GM10266 (cell line): ENCODE measurements at regions not wholly inside any gene's neighbourhood (a gene's known extent, or its start where the extent isn't known, plus 50 kb on each side); places are given as distances from the start of the nearest gene placed in this dataset.

Source experiments
- DNase-seq: peaks from one replicate; pipeline ENCODE4 v3.0.0; 2012; ENCODE audit errors: extremely low spot score
- TF ChIP-seq, protein P1 (sequence below): IDR thresholded peaks from 2 replicates; pipeline ENCODE4 v1.5.1; 2012; ENCODE audit warnings: mild to moderate bottlenecking, low read depth; ENCODE audit not compliant: control insufficient read depth, insufficient read depth; ENCODE audit errors: missing control alignments

DNA sequence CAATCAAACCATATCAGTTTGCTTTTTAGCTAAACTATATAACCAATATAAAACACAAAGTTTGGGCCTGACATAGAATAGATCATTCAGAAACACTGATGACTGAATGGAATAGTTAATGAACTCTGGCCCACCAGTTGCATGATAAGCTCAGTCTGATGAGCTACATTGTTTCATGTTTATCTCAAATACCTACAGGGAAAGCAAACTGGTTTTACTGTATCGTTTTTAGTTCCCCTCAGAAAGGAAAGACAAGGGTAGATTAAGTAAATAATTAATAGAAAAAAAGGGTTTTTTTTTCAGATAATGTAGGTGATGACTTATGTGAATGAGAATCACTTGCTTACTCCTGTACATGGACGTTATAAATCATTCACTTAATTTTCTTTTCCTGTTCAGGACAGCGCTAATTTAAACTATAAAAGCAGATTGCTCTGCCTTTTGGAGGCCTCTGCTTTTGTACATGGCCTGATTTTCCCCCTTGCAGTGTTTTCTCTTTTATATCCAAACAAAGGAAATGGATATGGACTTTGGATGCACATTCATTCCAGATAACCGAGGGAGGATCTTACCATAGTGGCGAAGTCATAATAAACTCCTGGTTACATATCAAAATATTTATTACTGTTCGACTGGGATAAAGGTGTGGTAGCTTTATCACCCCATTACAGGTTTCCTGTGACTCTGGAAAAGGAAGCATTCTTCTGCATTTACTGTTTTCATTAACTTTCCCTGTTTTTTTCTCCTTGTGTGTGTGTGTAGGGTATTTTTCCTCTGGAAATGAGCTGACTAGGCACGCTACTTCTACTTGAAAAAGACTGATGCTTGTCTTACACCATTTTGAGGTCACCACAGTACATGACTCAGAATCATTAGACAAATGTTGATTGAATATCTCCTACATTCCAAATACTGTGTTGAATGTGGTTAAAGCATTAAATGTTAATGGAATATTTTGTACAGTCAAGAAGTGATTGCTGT lies 373.1 kb upstream of the HS3ST1 start:
- TF ChIP-seq, protein P1, sequence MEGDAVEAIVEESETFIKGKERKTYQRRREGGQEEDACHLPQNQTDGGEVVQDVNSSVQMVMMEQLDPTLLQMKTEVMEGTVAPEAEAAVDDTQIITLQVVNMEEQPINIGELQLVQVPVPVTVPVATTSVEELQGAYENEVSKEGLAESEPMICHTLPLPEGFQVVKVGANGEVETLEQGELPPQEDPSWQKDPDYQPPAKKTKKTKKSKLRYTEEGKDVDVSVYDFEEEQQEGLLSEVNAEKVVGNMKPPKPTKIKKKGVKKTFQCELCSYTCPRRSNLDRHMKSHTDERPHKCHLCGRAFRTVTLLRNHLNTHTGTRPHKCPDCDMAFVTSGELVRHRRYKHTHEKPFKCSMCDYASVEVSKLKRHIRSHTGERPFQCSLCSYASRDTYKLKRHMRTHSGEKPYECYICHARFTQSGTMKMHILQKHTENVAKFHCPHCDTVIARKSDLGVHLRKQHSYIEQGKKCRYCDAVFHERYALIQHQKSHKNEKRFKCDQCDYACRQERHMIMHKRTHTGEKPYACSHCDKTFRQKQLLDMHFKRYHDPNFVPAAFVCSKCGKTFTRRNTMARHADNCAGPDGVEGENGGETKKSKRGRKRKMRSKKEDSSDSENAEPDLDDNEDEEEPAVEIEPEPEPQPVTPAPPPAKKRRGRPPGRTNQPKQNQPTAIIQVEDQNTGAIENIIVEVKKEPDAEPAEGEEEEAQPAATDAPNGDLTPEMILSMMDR: no peak
- no peak for DNase-seq

DNA sequence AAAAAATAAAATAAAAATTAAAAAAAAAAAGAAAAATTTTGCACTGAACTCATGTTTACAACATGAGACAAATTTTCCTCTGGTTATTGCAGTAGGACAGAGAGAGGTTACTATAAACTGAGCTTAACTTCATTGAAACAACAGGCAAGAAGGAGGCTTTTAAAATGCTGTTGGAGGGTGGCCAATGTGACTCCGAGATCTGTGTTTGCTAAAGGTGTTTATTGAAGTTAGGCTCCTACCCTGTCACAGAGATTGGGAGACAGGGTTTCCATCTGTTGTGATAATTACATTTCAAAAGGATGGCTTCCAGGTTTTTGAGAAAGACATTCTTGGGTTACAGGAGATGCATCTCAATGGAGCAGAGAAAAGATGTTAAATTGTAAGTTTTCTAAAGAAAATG lies 370.5 kb upstream of the HS3ST1 start:
- TF ChIP-seq, protein P1: no peak
- no peak for DNase-seq

DNA sequence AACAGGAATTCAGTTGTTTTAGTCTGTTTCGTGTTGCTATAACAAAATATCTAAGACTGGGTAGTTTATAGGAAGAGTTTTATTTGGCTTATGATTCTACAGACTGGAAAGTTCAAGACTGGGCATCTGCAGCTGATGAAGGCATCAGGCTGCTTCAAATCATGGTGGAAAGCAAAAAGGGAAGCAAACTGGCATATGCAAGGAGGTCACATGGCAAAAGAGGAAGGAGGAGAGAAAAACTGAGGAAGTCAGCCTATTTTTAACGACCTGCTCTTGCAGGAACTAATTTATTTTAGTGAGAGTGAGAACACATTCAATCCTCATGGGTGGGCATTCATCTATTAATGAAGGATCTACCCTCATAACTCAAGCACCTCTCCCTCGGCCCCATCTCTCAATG lies 363.1 kb upstream of the HS3ST1 start:
- TF ChIP-seq, protein P1: no peak
- DNase-seq: no peak

DNA sequence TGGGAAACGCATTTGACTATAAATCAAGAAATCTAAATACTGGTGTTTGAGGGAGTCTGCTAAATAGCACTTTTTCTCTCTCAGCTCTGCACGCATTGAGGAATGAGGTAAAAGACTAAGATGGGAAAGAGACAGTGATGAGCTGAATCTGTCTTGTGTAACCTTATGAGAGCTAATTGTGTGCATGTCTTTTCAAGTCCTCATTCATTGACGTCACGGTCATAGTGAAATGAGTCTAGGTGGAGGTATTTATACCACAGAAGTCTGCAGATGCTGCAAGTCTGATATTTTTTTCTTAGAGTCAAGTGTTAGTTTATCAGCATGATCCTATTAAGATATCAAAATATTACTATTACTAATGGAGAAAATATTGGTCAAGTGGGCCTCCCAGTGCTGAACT lies 361.5 kb upstream of the HS3ST1 start:
- no peak for DNase-seq
- TF ChIP-seq, protein P1: no peak

DNA sequence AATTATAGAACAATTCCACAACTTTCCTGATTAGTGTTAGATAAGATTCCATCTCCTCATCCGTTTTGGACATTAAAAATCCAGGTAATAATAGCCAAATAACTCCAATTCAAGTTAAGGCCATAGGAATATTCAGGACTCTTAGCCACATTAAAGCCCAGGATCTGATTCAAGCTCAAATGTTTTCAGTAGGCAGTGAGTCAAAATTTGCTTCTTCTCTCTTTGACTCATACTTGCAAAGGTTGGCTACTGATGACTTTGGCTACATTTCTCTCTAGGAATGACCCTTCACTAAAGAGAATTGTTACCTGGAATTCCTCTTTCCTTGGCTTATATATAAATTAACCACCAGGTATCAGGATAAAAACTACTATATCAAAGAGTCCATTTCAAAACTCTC lies 354.9 kb upstream of the HS3ST1 start:
- no peak for DNase-seq
- TF ChIP-seq, protein P1: no peak

DNA sequence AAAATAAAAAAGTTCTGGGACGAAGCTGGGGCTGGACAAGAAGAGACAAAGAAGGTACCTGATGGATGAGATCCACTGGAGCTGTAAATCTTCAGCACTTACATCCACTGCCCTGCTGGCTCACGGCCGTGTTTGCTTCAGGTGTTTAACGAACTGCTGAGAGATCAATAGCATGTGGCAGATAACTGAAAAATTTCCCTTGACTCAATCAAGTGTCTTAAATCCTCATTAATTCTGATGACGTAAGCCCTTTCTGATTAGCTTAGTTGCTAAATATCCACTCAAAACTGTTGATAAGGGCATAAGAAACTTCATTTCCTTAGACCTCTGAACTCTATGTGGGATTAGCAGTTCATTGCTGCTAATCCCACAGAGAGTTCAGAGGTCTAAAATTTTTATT lies 354.2 kb upstream of the HS3ST1 start:
- DNase-seq: no peak

More for the DNA sequence above, 354.2 kb upstream of the HS3ST1 start:
- TF ChIP-seq, protein P1: no peak
